SK-N-SH (cell line): ENCODE measurements at regions not wholly inside any gene's neighbourhood (a gene's known extent, or its start where the extent isn't known, plus 50 kb on each side); places are given as distances from the start of the nearest gene placed in this dataset.
A peak's percentile ranks its signal among the peaks of the same experiment; 100 is the strongest.

Source experiments
- CTCF ChIA-PET: fragments of 300-600, 350-600 bp; formaldehyde crosslinking; extraction: SDS; loops from one replicate; lab custom pipeline; 2021; lab: Yijun Ruan, JAX
- POLR2A ChIA-PET: fragments of 350-600 bp; sonication (Branson Sonifier 250); formaldehyde crosslinking; extraction: SDS; loops from one replicate; lab custom pipeline; 2020; ENCODE audit warnings: antibody characterized with exemption, inconsistent platforms; lab: Yijun Ruan, JAX
- DNase-seq: peaks from one replicate; pipeline ENCODE4 v3.0.0; 2012
- H2AFZ ChIP-seq: fragments of 200-600 bp; sonication (generic); 2 replicates; pipeline ENCODE4 v1.8.1; 2016; ENCODE audit warnings: antibody characterized with exemption, mild to moderate bottlenecking, low read depth
- H3F3A ChIP-seq: fragments of 200-600 bp; sonication (generic); replicated peaks from 2 replicates; pipeline ENCODE3; 2016; ENCODE audit warnings: antibody characterized with exemption, mild to moderate bottlenecking; ENCODE audit not compliant: insufficient read depth
- H3K27ac ChIP-seq, 2 experiments: fragments of 200-500 bp in 1 of 2; fragments of 200-600 bp in 1 of 2; sonication (Bioruptor generic) in 1 of 2; sonication (generic), shearing (Covaris generic) in 1 of 2; 2 replicates each; pipeline versions ENCODE4 v1.5.1 to v1.6.1; 2014 to 2016; ENCODE audit warnings: low read depth in 2 of 2, inconsistent platforms in 1 of 2, low read length in 1 of 2, mild to moderate bottlenecking in 1 of 2, mixed read lengths in 1 of 2
- H3K27me3 ChIP-seq: fragments of 200-600 bp; sonication (generic), shearing (Covaris generic); 2 replicates; pipeline ENCODE4 v1.6.1; 2016; ENCODE audit warnings: mixed run types; ENCODE audit not compliant: insufficient read depth
- H3K36me3 ChIP-seq, 2 experiments: fragments of 200-500 bp in 1 of 2; fragments of 200-600 bp in 1 of 2; sonication (Bioruptor generic) in 1 of 2; sonication (generic) in 1 of 2; replicated peaks in 1 of 2; 2 replicates each; pipeline versions ENCODE3 to v1.5.1; 2014 to 2016; ENCODE audit warnings: low read length in 1 of 2, mild to moderate bottlenecking in 1 of 2; ENCODE audit not compliant: insufficient read depth in 2 of 2, control insufficient read depth in 1 of 2
- H3K4me1 ChIP-seq, 2 experiments: fragments of 200-500 bp in 1 of 2; fragments of 200-600 bp in 1 of 2; sonication (Bioruptor generic) in 1 of 2; sonication (generic), shearing (Covaris generic) in 1 of 2; 2 replicates each; pipeline versions ENCODE4 v1.5.1 to v1.6.1; 2014 to 2016; ENCODE audit warnings: low read depth in 1 of 2, low read length in 1 of 2, mixed run types in 1 of 2; ENCODE audit not compliant: insufficient read depth in 2 of 2, control insufficient read depth in 1 of 2
- H3K4me2 ChIP-seq: fragments of 200-600 bp; sonication (generic), shearing (Covaris generic); 2 replicates; pipeline ENCODE4 v1.6.1; 2017; ENCODE audit warnings: mixed run types
- H3K4me3 ChIP-seq, 2 experiments: fragments of 200-500 bp in 1 of 2; fragments of 200-600 bp in 1 of 2; sonication (Bioruptor generic) in 1 of 2; sonication (generic), shearing (Covaris generic) in 1 of 2; 2 replicates each; pipeline versions ENCODE4 v1.5.1 to v1.8.1; 2014 to 2016; ENCODE audit warnings: low read depth in 2 of 2, inconsistent platforms in 1 of 2, low read length in 1 of 2, mild to moderate bottlenecking in 1 of 2, mixed read lengths in 1 of 2, moderate library complexity in 1 of 2
- H3K79me2 ChIP-seq: fragments of 200-600 bp; sonication (generic); 2 replicates; pipeline ENCODE4 v1.8.1; 2017; ENCODE audit warnings: mild to moderate bottlenecking; ENCODE audit not compliant: insufficient read depth
- H3K9ac ChIP-seq: fragments of 200-600 bp; sonication (generic); 2 replicates; pipeline ENCODE4 v1.6.1; 2017; ENCODE audit warnings: mixed run types
- H3K9me2 ChIP-seq: fragments of 200-600 bp; sonication (generic); 2 replicates; pipeline ENCODE4 v1.6.1; 2017; ENCODE audit warnings: mixed run types
- H3K9me3 ChIP-seq: fragments of 200-600 bp; sonication (generic); 2 replicates; pipeline ENCODE4 v1.6.1; 2017; ENCODE audit warnings: mixed run types, mild to moderate bottlenecking, moderate library complexity
- H4K20me1 ChIP-seq: fragments of 200-600 bp; sonication (generic); 2 replicates; pipeline ENCODE4 v1.6.1; 2017; ENCODE audit warnings: mild to moderate bottlenecking, mixed run types; ENCODE audit not compliant: insufficient read depth
- FOXM1 ChIP-seq: IDR thresholded peaks from 2 replicates; pipeline ENCODE4 v1.4.0; 2012; ENCODE audit warnings: low read depth, mild to moderate bottlenecking
- IRF3 ChIP-seq: fragments of 150-350 bp; IDR thresholded peaks from 2 replicates; pipeline ENCODE4 v1.6.1; 2016; ENCODE audit warnings: mild to moderate bottlenecking, low read depth, low read length
- MAX ChIP-seq: IDR thresholded peaks from 2 replicates; pipeline ENCODE4 v1.4.0; 2012; ENCODE audit warnings: low read depth
- MXI1 ChIP-seq: IDR thresholded peaks from 2 replicates; pipeline ENCODE4 v1.6.1; 2012; ENCODE audit warnings: mild to moderate bottlenecking, low read depth, low read length, improper control_type of control experiment
- NFIC ChIP-seq: IDR thresholded peaks from 2 replicates; pipeline ENCODE4 v1.4.0; 2012; ENCODE audit warnings: borderline replicate concordance
- RCOR1 ChIP-seq: fragments of 150-350 bp; IDR thresholded peaks from 2 replicates; pipeline ENCODE4 v1.6.1; 2017; ENCODE audit warnings: antibody characterized with exemption, low read length
- WGBS: methylation state at CpG from one replicate; pipeline ENCODE4 v1.1.6; 2017; ENCODE audit warnings: low lambda C conversion rate; 5-methylcytosine and 5-hydroxymethylcytosine counted together

- Histone ChIP-seq H3F3A (peaks cover 29% of the 10 kb centered on the region), H3K79me2 (no peaks in the 10 kb centered on the region), H3K4me3 (no peak overlapping the region), H3K9me3 (no peaks in the 10 kb centered on the region)
- no peak for DNase-seq
- CTCF ChIA-PET, result no interaction called here
- 78% methylated on average over 7 of the region's 7 CpGs for WGBS
- TF ChIP-seq IRF3 (no peak), RCOR1 (no peak), FOXM1 (no peak), MXI1 (no peak), NFIC (no peak)
- TF ChIP-seq, all 33 proteins: peak for 0
- POLR2A ChIA-PET, result no interaction called here
- no peak overlapping the region for H2AFZ ChIP-seq
- no peaks in the 10 kb centered on the region for H3K36me3 ChIP-seq
- H3K9ac ChIP-seq, result no peak overlapping the region
- no peaks in the 10 kb centered on the region for H3K9me2 ChIP-seq
- H3K27ac ChIP-seq, result no peak overlapping the region
- H4K20me1 ChIP-seq, result no peaks in the 10 kb centered on the region
- H3K27me3 ChIP-seq, result no peaks in the 10 kb centered on the region
- no peak overlapping the region for H3K4me2 ChIP-seq
- peaks cover 0 to 44% of the 10 kb centered on the region in 2 experiments; a peak in 3 of 4 replicates for H3K4me1 ChIP-seq
Measured at GRCh38 chr20:23149623-23150279, 63.6 kb upstream of the CD93 start.

- no peak for DNase-seq
- peak overlapping the region in 1 of 2 experiments; percentile 65; a peak in 2 of 4 replicates for H3K27ac ChIP-seq
- peaks cover 29% of the 10 kb centered on the region for H3F3A ChIP-seq
- H3K9me2 ChIP-seq, result no peaks in the 10 kb centered on the region
- no peak overlapping the region; the same call in 1 of the 2 replicates for H3K9ac ChIP-seq
- H3K9me3 ChIP-seq, result no peaks in the 10 kb centered on the region
- ChIA-PET CTCF (no interaction called here), POLR2A (no interaction called here)
- H2AFZ ChIP-seq, result no peak overlapping the region; the same call in 1 of the 2 replicates
- H3K4me1 ChIP-seq, result peaks cover 0 to 45% of the 10 kb centered on the region in 2 experiments; a peak in 3 of 4 replicates
- peak overlapping the region; percentile 25; the same call in 1 of the 2 replicates for H3K4me2 ChIP-seq
- 76% methylated on average over 8 of the region's 10 CpGs for WGBS
- H3K36me3 ChIP-seq, result no peaks in the 10 kb centered on the region
- H3K79me2 ChIP-seq, result no peaks in the 10 kb centered on the region
- H4K20me1 ChIP-seq, result no peaks in the 10 kb centered on the region
- TF ChIP-seq MAX, result no peak
- H3K4me3 ChIP-seq, result no peak overlapping the region
- H3K27me3 ChIP-seq, result no peaks in the 10 kb centered on the region
Measured at GRCh38 chr20:23148731-23149570, 62.8 kb upstream of the CD93 start.
